GM18499 (cell line): ENCODE measurements at regions not wholly inside any gene's neighbourhood (a gene's known extent, or its start where the extent isn't known, plus 50 kb on each side); places are given as distances from the start of the nearest gene placed in this dataset.
"Not testable (repeated sequence)": the region's sequence is repeated elsewhere in the genome, so short reads cannot be mapped to it uniquely, and the experiment has no call there.

Experiments
- ATAC-seq: cut with Tn5 transposase; IDR thresholded peaks from one replicate; pipeline ENCODE4 v1.9.1; 2021; ENCODE audit warnings: moderate number of reproducible peaks; ENCODE audit not compliant: insufficient read depth, unreplicated experiment

DNA sequence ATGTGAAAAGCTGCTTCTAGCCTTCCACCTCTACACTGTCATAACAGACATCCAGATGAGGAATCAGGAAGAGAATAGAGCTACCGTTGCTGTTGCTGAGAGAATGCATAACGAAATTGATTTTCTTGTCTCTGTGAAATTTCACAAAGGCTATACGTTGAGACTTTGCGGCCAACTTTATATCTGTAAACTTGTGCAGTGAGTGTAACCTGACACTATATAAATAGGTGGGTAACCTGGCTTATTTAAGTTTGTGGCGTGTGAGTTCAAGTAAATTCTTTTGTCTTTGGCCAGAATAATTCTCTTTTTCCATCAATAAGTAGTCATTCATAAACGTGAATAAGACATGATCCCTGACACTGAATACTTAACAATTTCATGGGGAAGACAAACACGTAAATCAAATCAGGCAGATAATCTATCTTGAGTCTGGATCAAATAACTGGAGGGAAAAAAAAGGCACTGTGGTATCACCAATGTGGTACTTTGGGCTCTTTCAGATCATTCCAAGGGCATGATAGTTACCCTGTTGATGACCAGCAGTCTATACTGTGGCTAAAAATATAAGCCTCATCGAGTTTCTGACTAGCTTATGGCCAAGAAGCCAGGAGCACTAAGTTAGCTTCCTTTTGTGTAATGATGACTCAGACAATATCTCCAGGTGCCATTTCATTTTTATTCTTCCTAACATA is 98.2 kb upstream of the RASA1 start:
- ATAC-seq, result no peak

DNA sequence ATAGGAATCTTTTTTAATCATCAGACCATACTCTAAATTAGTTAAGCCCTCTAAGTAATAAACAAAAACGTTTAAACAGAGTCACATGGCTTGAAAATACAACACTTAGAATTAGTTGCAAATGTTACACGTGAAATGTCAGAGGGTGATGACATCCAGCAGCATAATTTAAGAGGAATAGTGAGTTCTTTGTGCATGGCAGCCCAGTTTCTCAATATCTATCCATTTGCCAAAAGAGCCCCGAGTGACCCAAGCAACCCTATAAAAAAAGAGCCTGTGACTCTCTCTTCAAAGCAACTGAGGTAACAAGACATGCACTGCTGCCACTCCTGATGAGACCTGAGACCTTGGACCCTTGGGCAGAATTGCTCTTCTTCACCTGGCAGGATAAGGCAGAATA is 96.9 kb upstream of the RASA1 start:
- ATAC-seq, result no peak

DNA sequence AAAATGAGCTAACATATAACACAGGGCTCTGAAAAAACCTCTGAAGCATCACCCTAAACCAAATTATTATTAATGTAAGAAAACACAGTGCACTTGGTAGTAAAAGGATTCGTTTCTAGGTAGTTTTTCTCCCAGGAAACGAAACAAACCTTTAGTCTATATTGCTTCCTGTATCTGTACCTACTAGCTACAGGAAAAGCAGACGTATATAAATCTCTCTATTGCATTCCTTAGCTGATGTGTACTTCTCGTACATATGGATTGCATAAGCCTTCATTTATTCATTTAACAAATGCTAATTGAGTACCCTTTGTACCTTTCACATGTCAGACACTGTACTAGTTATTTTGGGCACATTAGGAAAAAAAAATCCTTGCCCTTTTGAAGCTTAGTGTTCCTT is 85.0 kb upstream of the RASA1 start:
- ATAC-seq, result no peak

DNA sequence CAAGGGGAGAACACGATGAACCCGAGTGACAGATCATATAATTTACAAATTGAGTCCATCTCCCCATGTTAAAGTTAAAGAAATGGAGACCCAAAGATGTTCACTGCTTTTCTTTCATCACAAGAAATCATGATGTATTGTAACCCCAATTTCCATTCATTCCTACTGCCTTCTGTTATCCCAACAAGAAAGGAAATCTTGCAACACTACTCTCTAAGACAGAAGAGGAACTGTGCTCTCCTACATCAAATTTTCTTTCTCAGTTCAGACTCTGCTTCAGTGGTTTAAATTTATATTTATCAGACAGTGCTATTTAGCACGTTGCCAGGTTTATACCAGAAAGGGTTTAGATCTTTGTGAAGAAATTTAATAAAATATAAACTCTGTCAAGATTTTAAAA is 83.8 kb upstream of the RASA1 start:
- ATAC-seq, result no peak

DNA sequence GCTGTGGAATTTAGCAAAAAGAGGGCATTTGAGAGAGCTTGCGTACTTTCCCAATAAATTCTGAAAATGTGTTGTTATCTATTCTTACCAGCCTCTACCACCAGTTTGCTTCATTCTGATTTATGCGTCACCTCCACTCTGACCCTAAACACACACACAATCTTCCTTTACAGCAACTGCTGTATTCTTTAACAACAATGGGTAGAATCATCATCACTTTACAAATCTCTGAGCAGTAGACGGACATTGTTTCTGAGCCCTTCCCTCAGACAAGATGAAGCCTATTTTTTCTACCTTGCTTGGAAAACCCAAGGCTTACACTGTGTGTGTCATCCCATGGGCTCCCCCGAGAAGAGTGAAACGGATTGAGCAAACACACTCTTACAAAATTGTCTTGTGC is 83.1 kb upstream of the RASA1 start:
- no peak for ATAC-seq

DNA sequence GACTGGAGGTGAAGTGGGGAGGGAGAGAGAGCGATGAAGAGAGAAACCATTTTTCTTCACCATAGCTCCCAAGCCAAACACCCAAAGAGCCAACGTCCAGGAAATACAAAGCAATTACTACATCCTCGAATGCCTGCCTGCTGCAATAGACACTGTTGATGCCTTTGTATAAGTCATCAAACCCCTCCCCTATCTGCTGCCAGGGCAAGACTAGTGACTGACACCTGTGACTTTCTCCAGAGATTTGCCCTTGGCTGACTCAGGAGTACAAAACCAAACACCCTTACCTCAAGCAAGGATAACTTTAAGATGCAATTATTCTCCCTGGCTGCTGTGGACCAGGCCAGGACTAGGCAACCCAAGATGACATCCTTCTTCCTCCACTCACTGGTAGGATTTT is 81.8 kb upstream of the RASA1 start:
- ATAC-seq, result no peak

DNA sequence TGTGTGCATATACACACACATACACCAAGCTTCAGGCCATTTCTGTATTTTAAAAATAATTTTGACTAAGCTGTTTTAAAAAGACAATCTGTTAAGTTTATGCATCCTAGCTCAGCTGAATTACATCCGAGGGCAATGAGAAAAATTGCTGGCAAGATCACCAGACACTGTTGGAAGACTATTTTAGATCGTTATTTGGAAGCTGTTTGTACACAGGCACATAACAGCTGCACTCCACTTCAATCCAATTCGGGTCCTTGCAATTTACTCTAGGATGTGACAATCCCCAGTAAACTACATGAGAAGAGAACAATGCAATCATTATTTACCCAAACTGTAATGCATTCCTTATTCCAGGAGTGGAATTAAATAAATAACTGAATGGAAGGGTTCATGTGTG is 79.3 kb upstream of the RASA1 start:
- no peak for ATAC-seq

DNA sequence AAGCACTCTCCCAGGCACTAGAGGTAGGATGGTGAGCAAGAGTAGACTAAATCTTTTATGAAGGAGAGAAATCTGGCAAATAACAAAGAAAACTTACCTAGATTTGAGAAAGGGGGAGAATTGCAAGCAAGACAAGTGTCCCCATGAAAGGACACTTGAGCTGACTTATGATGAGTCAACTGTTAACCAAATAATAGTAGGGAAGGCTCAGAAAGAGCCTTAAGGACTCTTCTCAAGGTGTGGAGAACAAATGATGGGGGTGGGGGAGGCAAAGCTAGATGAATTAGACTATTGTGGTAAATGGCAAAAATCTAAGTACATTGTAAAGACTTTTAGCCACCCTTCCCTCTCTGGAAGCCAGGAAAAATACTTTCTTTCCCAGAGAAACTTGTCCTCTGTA is 77.6 kb upstream of the RASA1 start:
- ATAC-seq, result no peak

DNA sequence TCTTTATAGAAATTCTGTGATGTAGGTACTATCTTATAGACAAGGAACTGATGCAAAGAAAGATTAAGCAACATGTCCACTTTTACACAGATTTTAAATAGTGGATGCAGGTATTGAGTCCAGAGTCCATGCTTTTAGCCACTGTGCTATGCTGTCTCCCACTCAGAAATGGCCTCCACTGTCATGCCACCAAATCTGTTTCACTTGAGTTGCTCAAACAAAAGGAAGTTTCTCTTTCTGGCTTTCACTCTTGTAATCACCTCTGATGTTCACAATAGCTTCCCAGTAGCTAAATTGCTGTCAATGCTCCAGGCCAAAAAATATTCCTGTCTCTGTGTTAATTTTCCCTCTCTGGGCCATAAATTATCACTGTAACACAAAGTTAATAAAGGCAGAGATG is 77.0 kb upstream of the RASA1 start:
- no peak for ATAC-seq

DNA sequence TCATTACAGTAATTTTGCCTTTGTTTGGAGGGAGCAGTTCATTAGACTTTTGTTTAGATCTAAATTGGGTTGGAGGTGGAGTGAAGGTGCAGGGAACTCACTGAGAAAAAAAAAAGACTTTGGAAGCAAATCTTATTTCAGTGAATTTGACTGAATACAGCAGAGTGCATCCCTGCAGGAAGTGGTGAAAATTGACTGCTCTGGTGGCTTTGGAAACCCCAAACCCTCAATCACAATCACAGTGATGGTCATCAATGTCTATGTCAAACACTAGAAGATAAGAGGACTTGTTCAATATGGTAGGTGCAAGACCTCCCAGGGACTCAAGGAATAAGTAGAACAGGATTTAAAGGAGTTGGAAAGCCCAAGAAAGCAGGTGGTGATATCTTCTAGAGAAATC is 76.0 kb upstream of the RASA1 start:
- no peak for ATAC-seq

DNA sequence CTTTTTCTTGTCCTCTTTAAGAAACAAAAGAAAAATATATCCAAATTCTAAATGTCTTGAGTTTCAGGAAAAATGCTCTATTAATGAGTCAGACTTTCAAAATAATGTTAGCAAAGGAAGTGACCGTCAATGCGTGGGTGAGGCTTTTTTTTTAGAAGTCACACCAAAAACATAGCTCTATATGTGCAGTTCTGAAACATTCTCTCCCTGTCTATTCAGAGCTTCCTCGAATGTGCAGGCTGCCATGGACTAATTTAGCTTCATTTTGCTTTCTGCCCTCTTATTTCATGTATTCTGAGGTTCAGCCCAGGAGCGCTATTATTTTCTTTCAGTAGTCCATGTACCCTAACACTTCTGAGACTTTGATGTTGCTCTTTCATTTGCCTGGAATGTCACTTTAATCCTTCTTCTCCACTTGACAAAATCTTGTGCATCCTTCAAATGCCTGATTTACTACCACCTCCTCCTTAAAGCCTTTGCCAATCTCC is 72.5 kb upstream of the RASA1 start:
- ATAC-seq, result no peak

DNA sequence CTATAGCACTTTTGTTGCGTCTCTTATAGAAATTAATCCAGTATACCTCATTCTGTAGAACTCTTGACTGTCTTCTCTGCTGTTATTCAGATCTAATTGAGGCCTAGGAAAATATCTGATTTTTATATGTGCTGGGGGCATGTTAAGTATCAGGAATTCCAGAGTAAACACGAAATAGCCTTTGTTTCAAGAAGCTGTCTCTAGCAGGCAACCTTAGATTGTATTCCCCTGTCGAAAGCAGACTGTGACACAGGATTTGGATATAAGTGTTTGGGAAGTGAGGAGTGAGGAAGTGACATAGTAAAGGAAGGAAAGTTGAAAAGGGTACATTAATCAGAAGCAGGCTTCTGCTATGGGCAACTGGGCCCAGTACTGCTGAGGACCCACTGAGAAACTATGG is 72.1 kb upstream of the RASA1 start:
- ATAC-seq, result no peak

DNA sequence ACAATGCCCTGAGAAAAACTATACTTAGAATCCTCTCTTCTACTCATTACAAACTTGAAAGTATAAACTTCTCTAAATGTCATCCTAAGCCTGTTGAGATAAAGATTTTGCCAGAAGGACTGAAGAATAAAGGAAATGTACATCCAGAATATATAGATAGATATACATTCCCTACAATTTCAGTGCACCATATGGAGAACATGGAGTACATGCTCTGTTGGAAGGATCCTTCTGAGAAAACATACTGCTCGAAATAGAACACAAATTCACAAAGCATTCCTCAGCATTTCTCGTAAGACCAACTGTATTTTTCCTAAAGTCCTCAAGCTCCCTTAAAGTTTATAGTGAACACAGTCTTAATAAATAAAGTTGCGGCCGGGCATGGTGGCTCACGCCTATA is 69.7 kb upstream of the RASA1 start:
- ATAC-seq, result no peak

DNA sequence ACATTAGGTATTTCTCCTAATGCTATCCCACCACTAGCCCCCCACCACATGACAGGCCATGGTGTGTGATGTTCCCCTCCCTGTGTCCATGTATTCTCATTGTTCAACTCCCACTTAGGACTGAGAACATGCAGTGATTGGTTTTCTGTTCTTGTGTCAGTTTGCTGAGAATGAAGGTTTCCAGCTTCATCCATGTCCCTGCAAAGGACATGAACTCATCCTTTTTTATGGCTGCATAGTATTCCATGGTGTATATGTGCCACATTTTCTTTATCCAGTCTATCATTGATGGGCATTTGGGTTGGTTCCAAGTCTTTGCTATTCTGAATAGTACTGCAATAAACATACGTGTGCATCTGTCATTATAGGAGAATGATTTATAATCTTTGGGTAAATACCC is 68.4 kb upstream of the RASA1 start:
- ATAC-seq, result not testable (repeated sequence)

DNA sequence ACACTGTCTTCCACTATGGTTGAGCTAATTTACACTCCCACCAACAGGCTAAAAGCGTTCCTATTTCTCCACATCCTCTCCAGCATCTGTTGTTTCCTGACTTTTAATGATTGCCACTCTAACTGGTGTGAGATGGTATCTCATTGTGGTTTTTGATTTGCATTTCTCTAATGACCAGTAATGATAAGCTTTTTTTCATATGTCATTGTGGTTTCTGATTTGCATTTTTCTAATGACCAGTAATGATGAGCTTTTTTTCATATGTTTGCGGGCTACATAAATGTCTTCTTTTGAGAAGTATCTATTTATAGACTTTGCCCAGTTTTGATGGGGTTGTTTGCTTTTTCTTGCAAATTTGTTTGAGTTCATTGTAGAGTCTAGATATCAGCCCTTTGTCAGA is 68.0 kb upstream of the RASA1 start:
- ATAC-seq, result not testable (repeated sequence)

DNA sequence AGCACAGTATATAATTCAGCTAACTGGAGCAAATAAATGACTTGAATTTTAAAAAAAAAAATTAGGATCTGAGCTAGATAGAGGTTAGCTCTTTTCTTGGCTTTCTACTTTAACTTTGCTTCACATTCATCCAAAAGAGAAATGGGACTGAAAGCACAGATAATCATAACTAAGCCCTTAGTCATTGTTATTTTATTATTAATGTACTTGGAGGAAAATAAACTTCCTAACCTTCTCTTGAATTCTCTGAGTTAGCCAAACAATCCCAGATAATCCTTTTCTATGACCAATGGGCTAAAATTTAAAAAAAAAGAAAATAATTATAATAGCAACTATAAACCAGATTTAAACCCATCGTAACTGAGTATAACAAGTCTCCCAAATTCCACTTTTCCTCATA is 57.6 kb upstream of the RASA1 start:
- no peak for ATAC-seq

DNA sequence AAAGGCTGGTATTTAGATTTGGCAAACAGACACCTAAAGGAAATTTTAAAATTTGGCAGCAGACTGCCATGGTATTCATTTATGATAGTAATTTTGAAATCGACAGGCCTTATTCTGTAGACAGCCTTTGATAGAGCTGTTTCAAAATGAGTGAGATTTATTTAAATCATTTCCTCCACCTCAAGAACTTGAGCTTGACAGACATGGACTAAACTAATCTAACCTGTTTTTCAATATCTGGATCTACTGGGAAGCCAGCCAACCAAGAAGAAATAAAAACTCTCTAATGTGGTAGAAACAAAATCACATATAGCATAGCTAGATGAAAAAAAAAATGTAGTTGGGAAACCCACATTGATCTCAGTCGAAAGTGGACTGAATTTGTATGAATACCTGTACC is 56.9 kb upstream of the RASA1 start:
- ATAC-seq, result no peak

DNA sequence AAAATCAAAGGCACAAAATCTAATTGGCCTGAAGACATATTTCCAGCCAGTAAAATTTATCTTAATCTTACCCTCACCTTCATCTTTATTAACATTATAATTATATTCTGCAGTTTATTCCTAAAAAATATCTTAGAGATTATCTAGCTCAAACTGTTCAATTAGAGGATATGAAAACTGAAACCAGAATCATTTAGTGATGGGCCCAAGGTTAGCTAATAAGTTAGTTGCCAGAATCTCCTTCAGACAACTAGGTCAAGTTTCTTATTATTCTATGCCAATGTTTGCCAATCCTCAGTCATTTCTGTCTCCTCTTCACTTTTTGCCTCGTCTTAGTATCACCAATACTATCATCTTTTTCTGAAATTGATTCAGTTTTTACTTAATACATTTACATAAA is 56.0 kb upstream of the RASA1 start:
- ATAC-seq, result no peak

DNA sequence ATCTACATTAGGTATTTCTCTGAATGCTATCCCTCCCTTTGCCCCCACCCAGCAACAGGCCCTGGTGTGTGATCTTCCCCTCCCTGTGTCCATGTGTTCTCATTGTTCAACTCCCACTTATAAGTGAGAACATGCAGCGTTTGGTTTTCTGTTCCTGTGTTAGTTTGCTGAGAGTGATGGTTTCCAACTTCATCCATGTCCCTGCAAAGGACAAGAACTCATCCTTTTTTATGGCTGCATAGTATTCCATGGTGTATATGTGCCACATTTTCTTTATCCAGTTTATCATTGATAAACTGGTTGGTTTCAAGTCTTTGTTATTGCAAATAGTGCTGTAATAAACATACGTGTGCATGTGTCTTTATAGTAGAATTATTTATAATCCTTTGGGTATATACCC is 55.5 kb upstream of the RASA1 start:
- ATAC-seq, result not testable (repeated sequence)

DNA sequence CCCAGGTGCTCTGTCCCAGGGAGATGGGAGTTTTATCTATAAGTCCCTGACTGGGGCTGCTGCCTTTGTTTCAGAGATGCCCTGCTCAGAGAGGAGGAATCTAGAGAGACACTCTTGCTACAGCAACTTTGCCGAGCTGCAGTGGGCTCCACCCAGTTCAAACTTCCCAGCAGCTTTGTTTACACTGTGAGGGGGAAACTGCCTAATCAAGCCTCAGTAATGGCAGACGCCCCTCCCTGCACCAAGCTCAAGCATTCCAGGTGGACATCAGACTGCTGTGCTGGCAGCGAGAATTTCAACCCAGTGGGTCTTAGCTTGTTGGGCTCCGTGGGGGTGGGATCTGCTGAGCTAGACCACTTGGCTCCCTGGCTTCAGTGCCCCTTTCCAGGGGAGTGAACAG is 50.2 kb upstream of the RASA1 start:
- not testable (repeated sequence) for ATAC-seq
